Fibroblast of lung (primary cell): ENCODE measurements at regions not wholly inside any gene's neighbourhood (a gene's known extent, or its start where the extent isn't known, plus 50 kb on each side); places are given as distances from the start of the nearest gene placed in this dataset.

Experiments
- CTCF ChIP-seq, 2 donors: IDR thresholded peaks in 1 of 2; conservative IDR thresholded peaks in 1 of 2; 1 replicate in 1 of 2; 2 replicates in 1 of 2; pipeline ENCODE4 v1.5.1; 2011 to 2012; ENCODE audit warnings: low read length in 2 of 2, control low read depth in 1 of 2, inconsistent platforms in 1 of 2, low read depth in 1 of 2, mild to moderate bottlenecking in 1 of 2
- EZH2 ChIP-seq: IDR thresholded peaks from 2 replicates; pipeline ENCODE4 v1.5.1; 2012; ENCODE audit warnings: low read length, control low read depth, mild to moderate bottlenecking; ENCODE audit errors: missing control alignments

GRCh38 chr6:140026546-140026945 is 652.1 kb upstream of the CITED2 start:
- TF ChIP-seq EZH2 (no peak), CTCF (conservative IDR thresholded peaks at IDR 0.05 in 1 of 2, IDR thresholded peaks at IDR 0.05 in 1 of 2; ENCODE audit: low read depth in 1 of 2, low read length in 2 of 2) (no peak)
